ENCODE measurements at regions not wholly inside any gene's neighbourhood (a gene's known extent, or its start where the extent isn't known, plus 50 kb on each side); places are given as distances from the start of the nearest gene placed in this dataset.

DNA sequence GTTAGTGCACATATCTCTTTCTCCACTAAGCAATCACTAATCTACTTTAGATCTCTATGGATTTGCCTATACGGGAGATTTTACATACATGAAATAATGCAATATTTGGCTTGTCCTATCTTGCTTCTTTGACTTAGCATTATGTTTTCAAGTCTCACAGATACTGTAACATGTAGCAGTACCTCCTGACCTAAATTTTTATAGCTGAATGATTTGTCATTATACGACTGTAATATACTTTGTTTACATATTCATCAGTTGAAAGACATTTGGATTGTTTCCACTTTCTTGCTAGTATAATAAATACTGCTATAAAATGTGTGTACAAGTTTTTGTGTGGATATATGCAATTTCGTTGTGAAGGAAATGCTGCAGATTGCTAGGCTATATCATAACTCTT lies 1520.8 kb upstream of the CDH6 start:
- Histone ChIP-seq H2AFZ (no peak overlapping the region), H3K9me2 (ENCODE audit: insufficient read depth) (no peaks in the 10 kb centered on the region), H3K27me3 (ENCODE audit: insufficient read depth) (no peaks in the 10 kb centered on the region), H3K4me2 (no peak overlapping the region), H3F3A (replicated peaks; ENCODE audit: low read depth) (no peaks in the 10 kb centered on the region), H3K79me2 (replicated peaks; ENCODE audit: insufficient read depth) (no peaks in the 10 kb centered on the region), H3K27ac (ENCODE audit: low read depth) (no peak overlapping the region), H3K36me3 (ENCODE audit: insufficient read depth) (no peaks in the 10 kb centered on the region), H4K20me1 (replicated peaks; ENCODE audit: insufficient read depth) (no peaks in the 10 kb centered on the region), H3K4me3 (no peak overlapping the region), H3K4me1 (ENCODE audit: insufficient read depth) (no peaks in the 10 kb centered on the region)
- no peak for TF ChIP-seq ZNF114 (CRISPR knock-in tag; IDR thresholded peaks at IDR 0.05)
- TF ChIP-seq, protein P1, sequence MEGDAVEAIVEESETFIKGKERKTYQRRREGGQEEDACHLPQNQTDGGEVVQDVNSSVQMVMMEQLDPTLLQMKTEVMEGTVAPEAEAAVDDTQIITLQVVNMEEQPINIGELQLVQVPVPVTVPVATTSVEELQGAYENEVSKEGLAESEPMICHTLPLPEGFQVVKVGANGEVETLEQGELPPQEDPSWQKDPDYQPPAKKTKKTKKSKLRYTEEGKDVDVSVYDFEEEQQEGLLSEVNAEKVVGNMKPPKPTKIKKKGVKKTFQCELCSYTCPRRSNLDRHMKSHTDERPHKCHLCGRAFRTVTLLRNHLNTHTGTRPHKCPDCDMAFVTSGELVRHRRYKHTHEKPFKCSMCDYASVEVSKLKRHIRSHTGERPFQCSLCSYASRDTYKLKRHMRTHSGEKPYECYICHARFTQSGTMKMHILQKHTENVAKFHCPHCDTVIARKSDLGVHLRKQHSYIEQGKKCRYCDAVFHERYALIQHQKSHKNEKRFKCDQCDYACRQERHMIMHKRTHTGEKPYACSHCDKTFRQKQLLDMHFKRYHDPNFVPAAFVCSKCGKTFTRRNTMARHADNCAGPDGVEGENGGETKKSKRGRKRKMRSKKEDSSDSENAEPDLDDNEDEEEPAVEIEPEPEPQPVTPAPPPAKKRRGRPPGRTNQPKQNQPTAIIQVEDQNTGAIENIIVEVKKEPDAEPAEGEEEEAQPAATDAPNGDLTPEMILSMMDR (conservative IDR thresholded peaks at IDR 0.05; ENCODE audit: low read depth in 2 of 2), result no peak
- no peak for TF ChIP-seq STAT1 (IDR thresholded peaks at IDR 0.05; ENCODE audit: unreplicated experiment)
- TF ChIP-seq CREB1 (CRISPR knock-in tag; IDR thresholded peaks at IDR 0.05; ENCODE audit: low read depth), result no peak
- TF ChIP-seq, protein P2, sequence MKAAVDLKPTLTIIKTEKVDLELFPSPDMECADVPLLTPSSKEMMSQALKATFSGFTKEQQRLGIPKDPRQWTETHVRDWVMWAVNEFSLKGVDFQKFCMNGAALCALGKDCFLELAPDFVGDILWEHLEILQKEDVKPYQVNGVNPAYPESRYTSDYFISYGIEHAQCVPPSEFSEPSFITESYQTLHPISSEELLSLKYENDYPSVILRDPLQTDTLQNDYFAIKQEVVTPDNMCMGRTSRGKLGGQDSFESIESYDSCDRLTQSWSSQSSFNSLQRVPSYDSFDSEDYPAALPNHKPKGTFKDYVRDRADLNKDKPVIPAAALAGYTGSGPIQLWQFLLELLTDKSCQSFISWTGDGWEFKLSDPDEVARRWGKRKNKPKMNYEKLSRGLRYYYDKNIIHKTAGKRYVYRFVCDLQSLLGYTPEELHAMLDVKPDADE (IDR thresholded peaks at IDR 0.05), result no peak
- no peak for TF ChIP-seq ZNF331 (CRISPR knock-in tag; IDR thresholded peaks at IDR 0.05; ENCODE audit: low read depth)
- TF ChIP-seq, protein P3, sequence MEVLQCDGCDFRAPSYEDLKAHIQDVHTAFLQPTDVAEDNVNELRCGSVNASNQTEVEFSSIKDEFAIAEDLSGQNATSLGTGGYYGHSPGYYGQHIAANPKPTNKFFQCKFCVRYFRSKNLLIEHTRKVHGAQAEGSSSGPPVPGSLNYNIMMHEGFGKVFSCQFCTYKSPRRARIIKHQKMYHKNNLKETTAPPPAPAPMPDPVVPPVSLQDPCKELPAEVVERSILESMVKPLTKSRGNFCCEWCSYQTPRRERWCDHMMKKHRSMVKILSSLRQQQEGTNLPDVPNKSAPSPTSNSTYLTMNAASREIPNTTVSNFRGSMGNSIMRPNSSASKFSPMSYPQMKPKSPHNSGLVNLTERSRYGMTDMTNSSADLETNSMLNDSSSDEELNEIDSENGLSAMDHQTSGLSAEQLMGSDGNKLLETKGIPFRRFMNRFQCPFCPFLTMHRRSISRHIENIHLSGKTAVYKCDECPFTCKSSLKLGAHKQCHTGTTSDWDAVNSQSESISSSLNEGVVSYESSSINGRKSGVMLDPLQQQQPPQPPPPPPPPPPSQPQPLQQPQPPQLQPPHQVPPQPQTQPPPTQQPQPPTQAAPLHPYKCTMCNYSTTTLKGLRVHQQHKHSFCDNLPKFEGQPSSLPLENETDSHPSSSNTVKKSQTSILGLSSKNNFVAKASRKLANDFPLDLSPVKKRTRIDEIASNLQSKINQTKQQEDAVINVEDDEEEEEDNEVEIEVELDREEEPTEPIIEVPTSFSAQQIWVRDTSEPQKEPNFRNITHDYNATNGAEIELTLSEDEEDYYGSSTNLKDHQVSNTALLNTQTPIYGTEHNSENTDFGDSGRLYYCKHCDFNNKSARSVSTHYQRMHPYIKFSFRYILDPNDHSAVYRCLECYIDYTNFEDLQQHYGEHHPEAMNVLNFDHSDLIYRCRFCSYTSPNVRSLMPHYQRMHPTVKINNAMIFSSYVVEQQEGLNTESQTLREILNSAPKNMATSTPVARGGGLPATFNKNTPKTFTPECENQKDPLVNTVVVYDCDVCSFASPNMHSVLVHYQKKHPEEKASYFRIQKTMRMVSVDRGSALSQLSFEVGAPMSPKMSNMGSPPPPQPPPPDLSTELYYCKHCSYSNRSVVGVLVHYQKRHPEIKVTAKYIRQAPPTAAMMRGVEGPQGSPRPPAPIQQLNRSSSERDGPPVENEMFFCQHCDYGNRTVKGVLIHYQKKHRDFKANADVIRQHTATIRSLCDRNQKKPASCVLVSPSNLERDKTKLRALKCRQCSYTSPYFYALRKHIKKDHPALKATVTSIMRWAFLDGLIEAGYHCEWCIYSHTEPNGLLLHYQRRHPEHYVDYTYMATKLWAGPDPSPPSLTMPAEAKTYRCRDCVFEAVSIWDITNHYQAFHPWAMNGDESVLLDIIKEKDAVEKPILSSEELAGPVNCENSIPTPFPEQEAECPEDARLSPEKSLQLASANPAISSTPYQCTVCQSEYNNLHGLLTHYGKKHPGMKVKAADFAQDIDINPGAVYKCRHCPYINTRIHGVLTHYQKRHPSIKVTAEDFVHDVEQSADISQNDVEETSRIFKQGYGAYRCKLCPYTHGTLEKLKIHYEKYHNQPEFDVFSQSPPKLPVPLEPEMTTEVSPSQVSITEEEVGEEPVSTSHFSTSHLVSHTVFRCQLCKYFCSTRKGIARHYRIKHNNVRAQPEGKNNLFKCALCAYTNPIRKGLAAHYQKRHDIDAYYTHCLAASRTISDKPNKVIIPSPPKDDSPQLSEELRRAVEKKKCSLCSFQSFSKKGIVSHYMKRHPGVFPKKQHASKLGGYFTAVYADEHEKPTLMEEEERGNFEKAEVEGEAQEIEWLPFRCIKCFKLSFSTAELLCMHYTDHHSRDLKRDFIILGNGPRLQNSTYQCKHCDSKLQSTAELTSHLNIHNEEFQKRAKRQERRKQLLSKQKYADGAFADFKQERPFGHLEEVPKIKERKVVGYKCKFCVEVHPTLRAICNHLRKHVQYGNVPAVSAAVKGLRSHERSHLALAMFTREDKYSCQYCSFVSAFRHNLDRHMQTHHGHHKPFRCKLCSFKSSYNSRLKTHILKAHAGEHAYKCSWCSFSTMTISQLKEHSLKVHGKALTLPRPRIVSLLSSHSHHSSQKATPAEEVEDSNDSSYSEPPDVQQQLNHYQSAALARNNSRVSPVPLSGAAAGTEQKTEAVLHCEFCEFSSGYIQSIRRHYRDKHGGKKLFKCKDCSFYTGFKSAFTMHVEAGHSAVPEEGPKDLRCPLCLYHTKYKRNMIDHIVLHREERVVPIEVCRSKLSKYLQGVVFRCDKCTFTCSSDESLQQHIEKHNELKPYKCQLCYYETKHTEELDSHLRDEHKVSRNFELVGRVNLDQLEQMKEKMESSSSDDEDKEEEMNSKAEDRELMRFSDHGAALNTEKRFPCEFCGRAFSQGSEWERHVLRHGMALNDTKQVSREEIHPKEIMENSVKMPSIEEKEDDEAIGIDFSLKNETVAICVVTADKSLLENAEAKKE (CRISPR knock-in tag; IDR thresholded peaks at IDR 0.05), result no peak
- TF ChIP-seq JUNB (IDR thresholded peaks at IDR 0.05; ENCODE audit: unreplicated experiment), result no peak
- no peak for TF ChIP-seq EZH2 (IDR thresholded peaks at IDR 0.05; ENCODE audit: low read depth, unreplicated experiment)
- TF ChIP-seq, protein P4, sequence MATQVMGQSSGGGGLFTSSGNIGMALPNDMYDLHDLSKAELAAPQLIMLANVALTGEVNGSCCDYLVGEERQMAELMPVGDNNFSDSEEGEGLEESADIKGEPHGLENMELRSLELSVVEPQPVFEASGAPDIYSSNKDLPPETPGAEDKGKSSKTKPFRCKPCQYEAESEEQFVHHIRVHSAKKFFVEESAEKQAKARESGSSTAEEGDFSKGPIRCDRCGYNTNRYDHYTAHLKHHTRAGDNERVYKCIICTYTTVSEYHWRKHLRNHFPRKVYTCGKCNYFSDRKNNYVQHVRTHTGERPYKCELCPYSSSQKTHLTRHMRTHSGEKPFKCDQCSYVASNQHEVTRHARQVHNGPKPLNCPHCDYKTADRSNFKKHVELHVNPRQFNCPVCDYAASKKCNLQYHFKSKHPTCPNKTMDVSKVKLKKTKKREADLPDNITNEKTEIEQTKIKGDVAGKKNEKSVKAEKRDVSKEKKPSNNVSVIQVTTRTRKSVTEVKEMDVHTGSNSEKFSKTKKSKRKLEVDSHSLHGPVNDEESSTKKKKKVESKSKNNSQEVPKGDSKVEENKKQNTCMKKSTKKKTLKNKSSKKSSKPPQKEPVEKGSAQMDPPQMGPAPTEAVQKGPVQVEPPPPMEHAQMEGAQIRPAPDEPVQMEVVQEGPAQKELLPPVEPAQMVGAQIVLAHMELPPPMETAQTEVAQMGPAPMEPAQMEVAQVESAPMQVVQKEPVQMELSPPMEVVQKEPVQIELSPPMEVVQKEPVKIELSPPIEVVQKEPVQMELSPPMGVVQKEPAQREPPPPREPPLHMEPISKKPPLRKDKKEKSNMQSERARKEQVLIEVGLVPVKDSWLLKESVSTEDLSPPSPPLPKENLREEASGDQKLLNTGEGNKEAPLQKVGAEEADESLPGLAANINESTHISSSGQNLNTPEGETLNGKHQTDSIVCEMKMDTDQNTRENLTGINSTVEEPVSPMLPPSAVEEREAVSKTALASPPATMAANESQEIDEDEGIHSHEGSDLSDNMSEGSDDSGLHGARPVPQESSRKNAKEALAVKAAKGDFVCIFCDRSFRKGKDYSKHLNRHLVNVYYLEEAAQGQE (IDR thresholded peaks at IDR 0.05; ENCODE audit: unreplicated experiment), result no peak
- TF ChIP-seq POLR2AphosphoS5 (IDR thresholded peaks at IDR 0.05; ENCODE audit: low read depth), result no peak
- no peak for TF ChIP-seq EZH2phosphoT487 (IDR thresholded peaks at IDR 0.05; ENCODE audit: unreplicated experiment)
- no peak for TF ChIP-seq NANOG (IDR thresholded peaks at IDR 0.05; ENCODE audit: borderline replicate concordance)
- Mint-ChIP-seq H3K4me3 (no peak overlapping the region), H3K27ac (no peak overlapping the region), H3K9me3 (peaks cover 25% of the 10 kb centered on the region), H3K4me1 (no peaks in the 10 kb centered on the region), H3K36me3 (ENCODE audit: low read depth) (peaks cover 15% of the 10 kb centered on the region), H3K27me3 (ENCODE audit: insufficient read depth, low read depth, poor library complexity) (no peaks in the 10 kb centered on the region)
- no peak for DNase-seq (ENCODE audit: low spot score)
- ATAC-seq, result no peak

All from GM23338 (cell line).